CD4-positive, alpha-beta T cell treated with Interleukin-10 for 1 hour (primary cell): ENCODE measurements at regions not wholly inside any gene's neighbourhood (a gene's known extent, or its start where the extent isn't known, plus 50 kb on each side); places are given as distances from the start of the nearest gene placed in this dataset.

Experiments used
- DNase-seq: peaks from one replicate; pipeline ENCODE4 v3.0.0-alpha.2; 2020

DNA sequence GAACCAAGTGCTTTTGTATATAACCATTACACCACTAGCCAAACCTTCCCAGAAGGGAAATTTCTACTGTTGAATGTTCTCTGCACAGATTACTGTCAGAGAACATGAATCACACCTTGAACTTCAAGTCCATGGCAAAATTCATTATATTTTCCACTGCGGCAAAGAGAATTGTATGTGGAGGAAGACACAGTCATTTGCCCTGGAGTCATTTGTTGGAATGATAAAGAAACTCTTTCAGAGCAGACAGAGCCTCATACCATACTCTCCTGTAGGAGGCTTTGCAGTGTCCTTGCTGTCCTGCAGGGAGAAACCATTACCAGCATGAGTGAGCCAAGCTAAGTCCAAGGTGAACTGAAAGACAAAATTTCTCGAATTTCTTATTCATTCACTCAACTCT, 369.0 kb downstream of the ARHGEF28 start:
- no peak for DNase-seq
